BJ (cell line): ENCODE measurements at regions not wholly inside any gene's neighbourhood (a gene's known extent, or its start where the extent isn't known, plus 50 kb on each side); places are given as distances from the start of the nearest gene placed in this dataset.

ENCODE experiments used
- CTCF ChIA-PET: fragments of 350-600 bp; formaldehyde crosslinking; extraction: SDS; loops from one replicate; lab custom pipeline; 2021; ENCODE audit warnings: antibody characterized with exemption, inconsistent platforms; lab: Yijun Ruan, JAX
- POLR2A ChIA-PET: fragments of 300-600 bp; sonication (Branson Sonifier 250); formaldehyde crosslinking; extraction: SDS; loops from one replicate; lab custom pipeline; 2021; ENCODE audit warnings: antibody characterized with exemption; lab: Charles Lee
- DNase-seq: peaks from one replicate; pipeline ENCODE4 v3.0.0-alpha.2; 2011; ENCODE audit warnings: low read depth
- H3K27me3 ChIP-seq: 2 replicates; pipeline ENCODE4 v1.6.0; 2011; ENCODE audit warnings: low read length; ENCODE audit not compliant: control insufficient read depth, insufficient read depth
- H3K36me3 ChIP-seq: 2 replicates; pipeline ENCODE4 v1.5.1; 2011; ENCODE audit warnings: low read length; ENCODE audit not compliant: control insufficient read depth, insufficient read depth
- H3K4me3 ChIP-seq: 2 replicates; pipeline ENCODE4 v1.5.1; 2011; ENCODE audit warnings: low read depth, mild to moderate bottlenecking, control low read depth, low read length
- TF ChIP-seq, protein P1 (sequence below): IDR thresholded peaks from 2 replicates; pipeline ENCODE4 v1.5.1; 2011; ENCODE audit warnings: low read depth, mild to moderate bottlenecking, control low read depth, inconsistent platforms, low read length, moderate library complexity; ENCODE audit not compliant: insufficient read depth

GRCh38 chr5:167248257-167248656 lies 1043.2 kb upstream of the WWC1 start:
- ChIA-PET CTCF (no interaction called here), POLR2A (no interaction called here)
- Histone ChIP-seq H3K27me3 (no peaks in the 10 kb centered on the region), H3K4me3 (no peak overlapping the region), H3K36me3 (no peaks in the 10 kb centered on the region)
- TF ChIP-seq, protein P1, sequence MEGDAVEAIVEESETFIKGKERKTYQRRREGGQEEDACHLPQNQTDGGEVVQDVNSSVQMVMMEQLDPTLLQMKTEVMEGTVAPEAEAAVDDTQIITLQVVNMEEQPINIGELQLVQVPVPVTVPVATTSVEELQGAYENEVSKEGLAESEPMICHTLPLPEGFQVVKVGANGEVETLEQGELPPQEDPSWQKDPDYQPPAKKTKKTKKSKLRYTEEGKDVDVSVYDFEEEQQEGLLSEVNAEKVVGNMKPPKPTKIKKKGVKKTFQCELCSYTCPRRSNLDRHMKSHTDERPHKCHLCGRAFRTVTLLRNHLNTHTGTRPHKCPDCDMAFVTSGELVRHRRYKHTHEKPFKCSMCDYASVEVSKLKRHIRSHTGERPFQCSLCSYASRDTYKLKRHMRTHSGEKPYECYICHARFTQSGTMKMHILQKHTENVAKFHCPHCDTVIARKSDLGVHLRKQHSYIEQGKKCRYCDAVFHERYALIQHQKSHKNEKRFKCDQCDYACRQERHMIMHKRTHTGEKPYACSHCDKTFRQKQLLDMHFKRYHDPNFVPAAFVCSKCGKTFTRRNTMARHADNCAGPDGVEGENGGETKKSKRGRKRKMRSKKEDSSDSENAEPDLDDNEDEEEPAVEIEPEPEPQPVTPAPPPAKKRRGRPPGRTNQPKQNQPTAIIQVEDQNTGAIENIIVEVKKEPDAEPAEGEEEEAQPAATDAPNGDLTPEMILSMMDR = no peak
- no peak for DNase-seq

- ChIA-PET CTCF (interaction anchor here (1.1 kb wide), 1 partner anchor 14 kb away, joined by 3 read pairs; no protein-coding TSS in a partner anchor), POLR2A (no interaction called here)
- DNase-seq = no peak
- Histone ChIP-seq H3K4me3 (no peak overlapping the region), H3K27me3 (no peaks in the 10 kb centered on the region), H3K36me3 (no peaks in the 10 kb centered on the region)
- TF ChIP-seq, protein P1 = no peak
Observed at GRCh38 chr5:167250996-167251395, 1040.4 kb upstream of the WWC1 start.

GRCh38 chr5:167254132-167254531 lies 1037.3 kb upstream of the WWC1 start:
- CTCF ChIA-PET = no interaction called here
- no peak for DNase-seq
- Histone ChIP-seq H3K27me3 (no peaks in the 10 kb centered on the region), H3K36me3 (no peaks in the 10 kb centered on the region), H3K4me3 (no peak overlapping the region)
- POLR2A ChIA-PET = no interaction called here
- TF ChIP-seq, protein P1 = no peak

GRCh38 chr5:167255926-167256325 lies 1035.5 kb upstream of the WWC1 start:
- Histone ChIP-seq H3K36me3 (no peaks in the 10 kb centered on the region), H3K27me3 (no peaks in the 10 kb centered on the region), H3K4me3 (no peak overlapping the region)
- POLR2A ChIA-PET = no interaction called here
- TF ChIP-seq, protein P1 = no peak
- no peak for DNase-seq
- CTCF ChIA-PET = no interaction called here

- ChIA-PET CTCF (interaction anchor here (1.4 kb wide), 1 partner anchor 58 kb away, joined by 6 read pairs; no protein-coding TSS in a partner anchor), POLR2A (no interaction called here)
- Histone ChIP-seq H3K36me3 (no peaks in the 10 kb centered on the region), H3K27me3 (no peaks in the 10 kb centered on the region), H3K4me3 (no peak overlapping the region)
- DNase-seq = peak; percentile 71
- TF ChIP-seq, protein P1 = no peak
Observed at GRCh38 chr5:167259806-167260205, 1031.6 kb upstream of the WWC1 start.
